ENCODE measurements at regions not wholly inside any gene's neighbourhood (a gene's known extent, or its start where the extent isn't known, plus 50 kb on each side); places are given as distances from the start of the nearest gene placed in this dataset.
"Not testable (repeated sequence)": the region's sequence is repeated elsewhere in the genome, so short reads cannot be mapped to it uniquely, and the experiment has no call there.

- Mint-ChIP-seq H3K27ac (no peak overlapping the region), H3K36me3 (ENCODE audit: low read depth) (no peaks in the 10 kb centered on the region), H3K9me3 (no peaks in the 10 kb centered on the region), H3K27me3 (no peaks in the 10 kb centered on the region), H3K4me3 (no peak overlapping the region), H3K4me1 (no peaks in the 10 kb centered on the region)
- no peak for DNase-seq
- intact Hi-C loops (cut with micrococcal nuclease) = no loop called here
These were observed 1062.0 kb downstream of the HACE1 start for GRCh38 chr6:103797738-103798137.

GRCh38 chr6:103791458-103791857, 1068.3 kb downstream of the HACE1 start:
- Mint-ChIP-seq H3K27ac (no peak overlapping the region), H3K9me3 (no peaks in the 10 kb centered on the region), H3K4me1 (no peaks in the 10 kb centered on the region), H3K27me3 (no peaks in the 10 kb centered on the region), H3K4me3 (no peak overlapping the region), H3K36me3 (ENCODE audit: low read depth) (no peaks in the 10 kb centered on the region)
- DNase-seq = no peak
- intact Hi-C loops (cut with micrococcal nuclease) = no loop called here

GRCh38 chr6:103784117-103784516, 1075.6 kb downstream of the HACE1 start:
- H3K4me3 Mint-ChIP-seq = no peak overlapping the region
- no peaks in the 10 kb centered on the region for H3K36me3 Mint-ChIP-seq (ENCODE audit: low read depth)
- no peak for DNase-seq
- no peaks in the 10 kb centered on the region for H3K9me3 Mint-ChIP-seq
- intact Hi-C loops (cut with micrococcal nuclease) = no loop called here
- H3K27ac Mint-ChIP-seq = no peak overlapping the region
- H3K27me3 Mint-ChIP-seq = no peaks in the 10 kb centered on the region
- no peaks in the 10 kb centered on the region for H3K4me1 Mint-ChIP-seq

- DNase-seq = no peak
- Mint-ChIP-seq H3K4me3 (no peak overlapping the region), H3K27ac (no peak overlapping the region), H3K27me3 (no peaks in the 10 kb centered on the region), H3K4me1 (no peaks in the 10 kb centered on the region), H3K36me3 (ENCODE audit: low read depth) (no peaks in the 10 kb centered on the region), H3K9me3 (no peaks in the 10 kb centered on the region)
- intact Hi-C loops (cut with micrococcal nuclease) = no loop called here
These were observed 1076.4 kb downstream of the HACE1 start for GRCh38 chr6:103783329-103783728.

- no peaks in the 10 kb centered on the region for H3K36me3 Mint-ChIP-seq (ENCODE audit: low read depth)
- H3K27ac Mint-ChIP-seq = no peak overlapping the region
- no peaks in the 10 kb centered on the region for H3K9me3 Mint-ChIP-seq
- intact Hi-C loops (cut with micrococcal nuclease) = no loop called here
- H3K4me3 Mint-ChIP-seq = no peak overlapping the region
- no peaks in the 10 kb centered on the region for H3K4me1 Mint-ChIP-seq
- no peak for DNase-seq
- H3K27me3 Mint-ChIP-seq = no peaks in the 10 kb centered on the region
These were observed 1090.3 kb downstream of the HACE1 start for GRCh38 chr6:103769431-103769830.

GRCh38 chr6:103750603-103751002, 1109.1 kb downstream of the HACE1 start:
- no peak overlapping the region for H3K4me3 Mint-ChIP-seq
- no peaks in the 10 kb centered on the region for H3K27me3 Mint-ChIP-seq
- H3K27ac Mint-ChIP-seq = no peak overlapping the region
- no peaks in the 10 kb centered on the region for H3K4me1 Mint-ChIP-seq
- intact Hi-C loops (cut with micrococcal nuclease) = no loop called here
- DNase-seq = no peak
- no peaks in the 10 kb centered on the region for H3K36me3 Mint-ChIP-seq (ENCODE audit: low read depth)
- H3K9me3 Mint-ChIP-seq = no peaks in the 10 kb centered on the region

GRCh38 chr6:103734016-103734415, 1125.7 kb downstream of the HACE1 start:
- intact Hi-C loops (cut with micrococcal nuclease) = no loop called here
- Mint-ChIP-seq H3K27ac (no peak overlapping the region), H3K4me3 (no peak overlapping the region), H3K36me3 (ENCODE audit: low read depth) (no peaks in the 10 kb centered on the region), H3K9me3 (no peaks in the 10 kb centered on the region), H3K4me1 (no peaks in the 10 kb centered on the region), H3K27me3 (no peaks in the 10 kb centered on the region)
- DNase-seq = no peak

GRCh38 chr6:103729658-103730057, 1130.1 kb downstream of the HACE1 start:
- Mint-ChIP-seq H3K4me3 (no peak overlapping the region), H3K27ac (no peak overlapping the region), H3K36me3 (ENCODE audit: low read depth) (no peaks in the 10 kb centered on the region)

GRCh38 chr6:103723438-103724322, 1136.0 kb downstream of the HACE1 start:
- Mint-ChIP-seq H3K36me3 (ENCODE audit: low read depth) (no peaks in the 10 kb centered on the region), H3K4me3 (no peak overlapping the region), H3K27me3 (no peaks in the 10 kb centered on the region), H3K9me3 (no peaks in the 10 kb centered on the region), H3K27ac (no peak overlapping the region), H3K4me1 (no peaks in the 10 kb centered on the region)
- intact Hi-C loops (cut with micrococcal nuclease) = no loop called here
- no peak for DNase-seq

More at GRCh38 chr6:103729658-103730057, 1130.1 kb downstream of the HACE1 start:
- H3K4me1 Mint-ChIP-seq = no peaks in the 10 kb centered on the region
- H3K9me3 Mint-ChIP-seq = no peaks in the 10 kb centered on the region
- no peak for DNase-seq
- intact Hi-C loops (cut with micrococcal nuclease) = no loop called here
- H3K27me3 Mint-ChIP-seq = no peaks in the 10 kb centered on the region

- intact Hi-C loops (cut with micrococcal nuclease) = no loop called here
- H3K4me3 Mint-ChIP-seq = no peak overlapping the region
- H3K4me1 Mint-ChIP-seq = no peaks in the 10 kb centered on the region
- DNase-seq = no peak
- no peaks in the 10 kb centered on the region for H3K27me3 Mint-ChIP-seq
- no peaks in the 10 kb centered on the region for H3K9me3 Mint-ChIP-seq
- no peaks in the 10 kb centered on the region for H3K36me3 Mint-ChIP-seq (ENCODE audit: low read depth)
- H3K27ac Mint-ChIP-seq = no peak overlapping the region
These were observed 1137.0 kb downstream of the HACE1 start for GRCh38 chr6:103722683-103723082.

GRCh38 chr6:103721923-103722322, 1137.8 kb downstream of the HACE1 start:
- no peaks in the 10 kb centered on the region for H3K4me1 Mint-ChIP-seq
- no peak for DNase-seq
- no peaks in the 10 kb centered on the region for H3K9me3 Mint-ChIP-seq
- H3K36me3 Mint-ChIP-seq (ENCODE audit: low read depth) = no peaks in the 10 kb centered on the region
- H3K4me3 Mint-ChIP-seq = no peak overlapping the region
- no peak overlapping the region for H3K27ac Mint-ChIP-seq
- intact Hi-C loops (cut with micrococcal nuclease) = no loop called here
- H3K27me3 Mint-ChIP-seq = no peaks in the 10 kb centered on the region

GRCh38 chr6:103720393-103720792, 1139.3 kb downstream of the HACE1 start:
- no peak overlapping the region for H3K4me3 Mint-ChIP-seq
- H3K9me3 Mint-ChIP-seq = no peaks in the 10 kb centered on the region
- DNase-seq = no peak
- intact Hi-C loops (cut with micrococcal nuclease) = no loop called here
- H3K27ac Mint-ChIP-seq = no peak overlapping the region
- H3K27me3 Mint-ChIP-seq = no peaks in the 10 kb centered on the region
- no peaks in the 10 kb centered on the region for H3K36me3 Mint-ChIP-seq (ENCODE audit: low read depth)
- H3K4me1 Mint-ChIP-seq = no peaks in the 10 kb centered on the region

GRCh38 chr6:103719545-103719944, 1140.2 kb downstream of the HACE1 start:
- Mint-ChIP-seq H3K27ac (no peak overlapping the region), H3K4me1 (no peaks in the 10 kb centered on the region), H3K4me3 (no peak overlapping the region), H3K36me3 (ENCODE audit: low read depth) (no peaks in the 10 kb centered on the region), H3K27me3 (no peaks in the 10 kb centered on the region), H3K9me3 (no peaks in the 10 kb centered on the region)
- intact Hi-C loops (cut with micrococcal nuclease) = no loop called here
- DNase-seq = no peak

GRCh38 chr6:103715269-103715668, 1144.5 kb downstream of the HACE1 start:
- Mint-ChIP-seq H3K4me1 (no peaks in the 10 kb centered on the region), H3K27me3 (no peaks in the 10 kb centered on the region), H3K4me3 (no peak overlapping the region), H3K9me3 (no peaks in the 10 kb centered on the region), H3K27ac (no peak overlapping the region), H3K36me3 (ENCODE audit: low read depth) (no peaks in the 10 kb centered on the region)
- DNase-seq = no peak
- intact Hi-C loops (cut with micrococcal nuclease) = no loop called here

GRCh38 chr6:103709236-103709635, 1150.5 kb downstream of the HACE1 start:
- H3K4me3 Mint-ChIP-seq; H3K27ac Mint-ChIP-seq; H3K36me3 Mint-ChIP-seq (ENCODE audit: low read depth); intact Hi-C loops (cut with micrococcal nuclease); H3K4me1 Mint-ChIP-seq; DNase-seq; H3K27me3 Mint-ChIP-seq; H3K9me3 Mint-ChIP-seq: not testable (repeated sequence)
